Right renal cortex interstitium (tissue), 3 donors: ENCODE measurements at regions not wholly inside any gene's neighbourhood (a gene's known extent, or its start where the extent isn't known, plus 50 kb on each side); places are given as distances from the start of the nearest gene placed in this dataset.

Source experiments
- DNase-seq, 3 donors: peaks; one replicate each; pipeline ENCODE4 v3.0.0-alpha.2; 2013; ENCODE audit warnings: low read depth in 3 of 3, low spot score in 2 of 3

DNA sequence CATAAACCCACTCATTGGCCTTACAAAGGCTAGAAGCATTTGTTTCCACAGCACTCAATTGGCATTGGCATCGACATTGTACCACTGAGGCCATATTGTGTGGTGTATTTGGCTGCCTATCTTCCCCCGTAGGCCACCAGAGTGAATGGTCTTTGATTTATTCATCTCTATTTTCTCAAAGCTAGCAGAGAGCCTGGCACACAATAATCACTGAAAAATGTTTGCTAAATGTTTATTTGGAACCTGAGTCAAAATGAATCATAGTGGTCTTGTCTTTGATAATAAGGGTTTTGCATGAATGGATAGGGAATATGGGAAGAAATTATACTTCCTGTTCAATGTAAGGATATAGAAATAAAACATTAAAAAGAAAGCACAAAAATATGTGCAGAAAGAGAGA is 107.3 kb upstream of the SLC8A1 start:
- DNase-seq = no peak

DNA sequence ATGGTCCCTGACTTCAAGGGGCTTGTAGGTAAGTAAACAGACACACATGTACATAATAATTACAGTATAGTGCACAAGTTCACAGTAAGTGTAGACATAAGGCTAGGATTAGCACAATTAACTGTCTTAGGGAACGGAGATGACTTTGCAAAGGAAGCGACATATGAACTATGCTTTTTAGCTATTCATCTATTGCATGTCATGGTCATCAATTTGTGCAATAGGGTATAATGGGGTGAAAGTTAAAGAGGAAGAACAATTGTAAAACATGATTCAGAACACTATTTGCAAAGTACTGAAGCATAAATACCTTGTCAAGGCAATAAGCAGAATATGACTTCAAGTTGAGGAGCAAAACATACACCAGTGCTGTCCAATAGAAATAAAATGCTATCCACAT is 112.3 kb upstream of the SLC8A1 start:
- no peak for DNase-seq

DNA sequence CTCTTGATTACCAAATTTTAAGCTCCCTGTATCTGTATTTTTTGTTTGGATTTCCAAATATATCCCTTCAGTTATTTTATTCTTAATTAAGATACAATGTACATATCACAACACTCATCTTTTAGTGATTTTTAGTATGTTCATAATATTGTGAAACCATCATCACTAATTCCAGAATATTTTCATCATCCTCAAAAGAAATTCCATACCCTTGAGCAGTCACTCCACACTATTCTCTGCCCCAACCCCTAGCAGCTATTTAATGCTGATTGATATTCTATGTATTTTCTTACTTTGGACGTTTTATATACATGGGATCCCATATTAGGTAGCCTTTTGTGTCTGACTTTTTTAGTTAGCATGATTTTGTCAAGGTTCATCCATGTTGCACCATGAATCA is 127.4 kb upstream of the SLC8A1 start:
- DNase-seq = no peak

DNA sequence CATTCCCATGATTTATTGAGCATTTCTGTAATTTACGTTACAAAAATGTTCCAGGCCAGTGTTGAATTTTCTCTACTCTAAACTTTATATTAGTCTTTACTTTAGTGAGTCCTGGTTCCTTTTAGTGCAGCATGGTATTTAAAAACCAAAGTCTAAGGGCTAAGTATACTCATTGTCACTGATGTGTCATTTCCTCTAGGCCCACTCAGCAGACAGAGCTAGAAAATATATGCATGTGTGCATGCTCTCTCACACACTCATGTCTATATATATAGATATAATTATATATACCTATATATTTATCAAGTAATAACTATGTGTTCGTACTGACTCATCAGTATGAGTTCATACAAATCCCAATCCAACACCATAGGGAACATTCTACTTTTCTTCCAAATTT is 132.5 kb upstream of the SLC8A1 start:
- no peak for DNase-seq

DNA sequence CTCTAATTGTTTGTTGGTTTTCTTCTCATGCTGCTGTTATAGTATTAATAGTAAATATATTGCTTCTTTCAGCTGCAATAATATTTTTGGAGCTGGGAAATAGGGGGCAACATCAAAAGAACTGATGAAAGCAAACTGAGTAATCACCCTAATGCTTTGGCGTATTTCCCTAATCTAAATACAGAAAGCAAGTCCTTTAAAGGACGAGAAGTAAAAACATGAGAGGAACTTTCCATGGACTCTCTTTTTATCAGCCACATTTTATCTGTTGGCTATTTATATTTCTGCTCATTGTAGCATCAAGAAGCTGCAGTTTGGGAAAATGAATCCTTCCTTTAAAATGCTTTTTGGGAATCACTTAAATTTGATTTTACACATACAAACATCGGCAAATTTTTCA is 139.9 kb upstream of the SLC8A1 start:
- DNase-seq = no peak

DNA sequence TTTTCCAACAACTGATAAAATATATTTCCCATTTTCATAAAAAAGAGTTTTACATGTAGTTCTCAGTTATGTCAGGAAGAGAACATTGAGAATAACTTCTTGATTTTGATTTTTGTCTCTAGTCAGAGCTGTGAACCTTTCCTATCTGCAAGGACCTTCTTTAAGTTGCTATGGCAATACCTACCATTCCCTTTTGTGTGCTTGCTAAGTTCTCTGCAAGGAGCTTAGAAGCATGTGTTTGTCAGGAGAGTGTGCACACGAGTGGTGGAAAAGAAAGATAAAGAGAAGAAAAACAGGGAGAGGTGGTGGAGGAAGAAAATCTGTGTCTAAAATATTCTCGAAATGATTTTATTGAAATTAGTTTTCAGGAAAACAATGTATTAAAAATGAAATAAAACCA is 140.3 kb upstream of the SLC8A1 start:
- no peak for DNase-seq

DNA sequence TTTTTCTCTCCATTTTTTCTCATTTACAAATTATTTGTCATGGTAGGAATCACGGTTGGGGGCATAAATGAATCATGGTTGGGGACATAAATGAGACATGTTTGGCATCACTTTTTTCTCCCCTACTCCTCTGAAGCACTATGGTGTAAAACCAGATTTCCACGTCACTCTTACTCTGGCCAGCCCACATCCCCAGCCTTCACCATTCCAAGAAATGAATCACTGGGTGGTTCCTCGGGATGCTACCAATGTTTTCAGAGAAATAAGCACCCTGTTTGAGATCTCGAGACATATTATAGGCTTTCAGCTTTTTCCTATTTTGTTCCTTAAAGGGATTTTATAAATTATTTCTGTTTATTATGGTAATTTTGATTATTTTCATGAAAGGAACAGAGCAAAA is 155.0 kb upstream of the SLC8A1 start:
- DNase-seq = no peak

DNA sequence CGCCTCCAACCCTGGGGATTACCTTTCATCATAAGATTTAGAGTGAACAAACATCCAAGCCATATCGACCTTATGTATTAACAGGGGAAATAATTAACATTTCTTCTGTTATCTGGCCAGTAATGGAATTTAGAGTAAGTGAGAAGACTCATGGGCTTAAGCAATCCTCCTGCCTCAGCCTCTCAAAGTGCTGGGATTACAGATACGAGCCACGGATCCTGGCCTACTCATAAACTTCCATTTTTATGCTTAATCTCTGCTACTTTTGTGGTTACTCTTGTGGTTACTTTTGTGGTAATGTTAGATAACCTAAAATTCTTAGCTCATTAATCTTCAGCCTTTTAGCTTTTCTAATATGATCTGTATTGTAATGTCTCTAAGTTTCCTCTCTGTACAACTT is 159.3 kb upstream of the SLC8A1 start:
- DNase-seq = no peak

DNA sequence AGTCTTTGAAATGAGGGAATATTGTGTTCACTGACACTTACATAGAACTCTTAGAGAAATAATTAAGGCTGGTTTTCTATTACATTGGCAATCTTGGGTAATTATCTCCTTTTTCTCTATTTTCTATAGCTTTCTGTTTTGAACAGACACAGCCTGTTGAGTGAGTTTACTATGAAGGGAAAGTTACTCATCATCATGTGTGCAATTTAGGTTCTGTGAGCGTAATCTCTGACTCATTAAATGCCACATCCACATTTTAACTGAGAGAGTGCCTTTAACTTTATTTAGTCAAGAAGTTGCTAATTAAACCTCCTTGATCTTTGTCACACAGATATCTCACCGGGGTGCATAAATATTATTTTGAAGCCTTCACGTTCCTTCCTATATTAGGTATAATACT is 174.0 kb upstream of the SLC8A1 start:
- DNase-seq = no peak

DNA sequence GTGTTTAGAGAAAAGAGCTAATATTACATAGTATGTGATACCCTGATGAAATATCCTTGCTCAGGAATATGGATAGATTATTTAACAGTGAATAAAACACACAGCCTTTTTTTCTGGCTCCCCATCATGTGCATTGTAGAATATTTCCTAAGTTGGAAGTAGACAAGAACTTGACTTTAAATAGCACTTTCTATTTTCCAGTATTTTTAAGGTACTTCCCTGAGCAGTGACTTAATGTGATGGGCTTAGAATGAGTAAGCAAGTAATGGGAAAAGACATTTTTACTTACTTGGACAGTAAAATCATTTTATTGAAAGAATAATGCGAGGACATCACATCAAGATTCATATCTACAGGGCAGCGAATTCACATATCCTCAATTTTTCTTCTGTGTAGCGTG is 176.7 kb upstream of the SLC8A1 start:
- no peak for DNase-seq

DNA sequence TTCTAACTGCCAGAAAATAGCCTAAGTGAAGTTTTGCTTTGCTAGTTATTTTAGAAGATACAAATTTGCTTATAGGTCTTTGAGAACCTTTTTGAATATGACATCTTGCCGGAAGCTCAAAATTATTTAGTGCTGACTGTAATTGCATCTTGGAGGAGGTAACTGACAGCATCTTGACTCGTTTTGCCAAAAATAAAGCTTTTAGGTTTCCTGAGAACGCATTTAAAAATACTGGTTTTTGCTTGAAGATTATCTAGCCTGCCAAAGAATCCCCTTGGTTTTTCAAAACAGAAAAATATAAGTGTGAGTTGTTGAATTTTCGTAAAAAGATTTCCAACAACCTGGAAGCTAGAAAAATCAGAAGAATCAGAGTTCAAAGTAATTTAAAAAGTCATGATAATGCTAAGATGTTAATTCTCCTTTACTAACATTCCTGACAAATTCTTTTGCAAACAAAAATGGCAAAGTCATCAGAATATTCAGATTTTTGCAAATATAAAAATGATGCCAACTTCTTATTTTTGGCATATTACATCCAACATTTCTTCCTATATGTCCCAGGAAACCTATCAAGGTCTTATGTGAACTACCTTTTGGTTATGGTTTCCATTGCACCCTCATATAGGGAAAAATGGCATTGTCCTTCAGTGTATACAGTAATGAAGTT is 178.0 kb upstream of the SLC8A1 start:
- DNase-seq = no peak

DNA sequence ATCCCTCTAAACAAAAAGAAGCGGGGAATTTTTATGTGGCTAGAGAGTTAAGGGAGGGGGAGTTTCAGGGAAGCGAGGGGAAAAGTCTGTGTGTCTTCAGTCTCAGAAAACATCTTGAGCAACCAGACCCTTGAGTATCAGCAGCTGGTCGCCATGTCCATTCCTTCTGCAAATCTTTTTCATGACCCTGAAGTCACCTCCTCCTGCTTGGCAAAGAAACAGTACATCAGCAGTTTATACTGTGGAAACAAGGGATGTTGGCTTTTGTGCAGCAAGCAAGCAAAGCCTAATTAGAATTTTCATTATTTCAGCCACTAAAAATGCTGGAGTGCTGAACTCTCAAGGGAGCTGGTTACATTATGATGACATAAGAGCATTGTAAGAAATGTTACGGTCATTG is 187.4 kb upstream of the SLC8A1 start:
- peak in 2 of 3 donors; percentile 13 to 24 for DNase-seq

DNA sequence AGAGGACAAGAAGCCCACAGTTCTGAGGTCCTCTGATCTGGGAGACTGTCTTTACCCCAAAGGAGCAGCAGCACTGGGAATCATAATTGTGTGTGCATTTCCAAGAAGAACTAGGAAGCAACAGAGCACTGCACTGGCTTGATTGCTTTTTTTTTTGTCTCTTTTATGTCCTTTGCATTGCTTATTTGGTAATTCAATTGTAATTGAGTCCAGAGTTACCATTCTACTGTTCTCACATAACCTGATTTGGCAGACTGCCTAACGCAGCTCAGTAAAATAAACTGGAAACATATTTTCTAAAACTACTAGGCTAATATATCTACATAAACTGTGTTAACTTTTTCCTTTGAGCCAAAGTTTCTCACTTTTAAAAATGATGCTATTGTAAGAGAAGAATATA is 190.3 kb upstream of the SLC8A1 start:
- no peak for DNase-seq

DNA sequence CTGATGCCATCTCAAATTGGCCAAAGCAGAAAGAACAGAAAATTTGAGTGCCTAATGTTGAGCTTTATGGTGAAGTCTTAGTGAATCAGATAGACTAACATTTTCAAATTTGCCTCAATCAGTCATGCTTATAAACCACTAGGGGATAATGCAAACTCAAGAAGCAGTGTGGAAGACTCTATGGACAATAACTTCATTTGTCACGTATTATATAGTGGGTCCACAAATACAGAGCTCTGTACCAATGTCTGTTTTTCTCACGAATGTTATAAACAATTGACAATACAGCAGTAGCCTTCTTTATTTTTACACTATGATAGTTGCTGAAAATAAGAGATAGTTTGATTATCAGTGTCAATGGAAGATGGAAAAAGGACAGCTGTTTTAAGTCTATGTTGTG is 190.8 kb upstream of the SLC8A1 start:
- DNase-seq = no peak

DNA sequence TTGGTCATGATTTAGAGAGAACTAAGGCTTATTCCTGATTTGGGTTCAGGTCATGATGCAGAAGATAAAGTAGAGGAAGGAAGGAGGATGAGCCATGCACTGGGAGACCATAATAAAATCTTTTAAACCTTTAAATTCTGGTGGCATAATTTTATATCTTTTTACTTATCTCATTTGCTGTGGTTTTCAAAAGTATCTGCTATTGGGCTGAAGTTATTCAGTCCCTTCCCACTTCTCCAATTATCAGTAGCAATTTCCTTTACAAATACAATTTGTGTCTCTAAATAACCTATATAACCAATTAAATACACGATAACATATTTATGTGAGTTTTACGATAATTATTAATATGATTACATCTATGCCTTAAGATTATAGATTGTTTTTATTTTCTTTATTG is 194.8 kb upstream of the SLC8A1 start:
- no peak for DNase-seq

DNA sequence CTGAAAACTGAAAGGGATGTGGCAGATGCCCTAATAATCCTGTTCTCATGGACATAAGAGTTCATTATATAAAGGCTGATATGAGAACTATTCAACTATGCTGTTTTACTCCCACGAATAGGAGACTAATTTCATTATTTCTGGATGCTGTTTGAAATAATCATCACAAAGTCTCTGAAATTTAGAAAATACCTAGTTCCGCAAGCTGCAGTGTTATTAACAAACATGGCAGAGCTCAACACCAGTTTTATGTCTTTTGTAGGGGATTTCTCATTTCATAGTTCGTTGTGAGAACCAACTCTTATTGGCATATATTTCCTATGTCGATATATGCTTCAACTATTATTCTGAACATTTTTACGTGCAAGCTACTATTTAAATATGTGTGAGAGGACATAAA is 200.3 kb upstream of the SLC8A1 start:
- no peak for DNase-seq

DNA sequence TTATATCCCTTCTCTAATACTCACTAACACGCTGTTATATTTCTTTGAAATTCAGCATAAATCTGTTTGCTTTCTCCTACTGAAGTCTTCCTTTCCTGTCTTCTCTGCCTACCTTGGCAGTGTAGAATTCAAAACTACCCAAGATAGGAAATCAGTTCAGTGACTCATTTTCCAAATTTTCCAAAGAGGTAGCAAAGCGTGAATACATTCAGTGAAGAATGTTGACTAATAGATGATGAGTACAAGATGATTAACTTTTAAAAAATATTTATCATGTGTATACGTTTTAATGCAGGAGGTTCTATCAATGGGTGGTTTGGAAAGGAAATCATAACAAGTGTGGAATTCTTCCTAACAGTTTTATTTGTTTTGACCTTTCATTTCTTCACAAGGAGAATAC is 201.9 kb upstream of the SLC8A1 start:
- no peak for DNase-seq

DNA sequence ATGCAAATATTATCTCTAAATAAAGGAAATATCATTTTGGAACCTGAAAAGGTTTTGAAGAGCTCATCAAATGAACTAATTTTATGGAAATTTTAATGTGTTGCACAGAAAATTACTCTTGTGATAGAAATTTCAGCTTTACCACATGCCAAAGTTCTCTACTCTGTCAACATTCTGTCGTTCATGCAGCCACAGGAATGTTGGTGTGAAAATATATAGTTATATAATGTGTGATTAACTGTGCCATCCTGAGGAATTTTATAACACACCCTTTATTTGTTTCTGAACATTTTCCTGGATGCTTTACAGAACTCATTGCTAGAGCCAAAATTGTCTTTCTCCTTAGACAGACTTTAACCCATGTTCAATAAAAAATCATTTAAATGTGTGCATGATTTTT is 202.5 kb upstream of the SLC8A1 start:
- DNase-seq = no peak

DNA sequence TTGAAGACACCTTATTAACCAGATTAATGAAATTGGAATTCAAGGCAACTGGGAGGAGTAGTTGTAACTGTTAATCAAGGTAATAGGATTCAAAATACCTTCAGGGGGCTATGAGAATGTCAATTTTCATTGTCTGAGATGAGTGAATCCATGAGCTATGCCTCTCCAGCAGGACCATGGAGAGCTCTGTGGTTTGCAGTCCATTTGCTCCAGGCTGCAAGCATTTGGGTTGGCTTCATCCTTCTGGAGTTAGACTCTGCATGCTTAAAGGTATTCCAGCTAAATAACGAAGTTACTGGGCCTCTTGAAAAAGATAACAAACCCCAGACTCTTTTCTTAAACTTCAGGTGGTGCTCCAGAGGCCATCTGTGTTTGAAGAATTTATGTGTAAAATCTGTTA is 207.1 kb upstream of the SLC8A1 start:
- DNase-seq = peak in 1 of 3 donors; percentile 46

DNA sequence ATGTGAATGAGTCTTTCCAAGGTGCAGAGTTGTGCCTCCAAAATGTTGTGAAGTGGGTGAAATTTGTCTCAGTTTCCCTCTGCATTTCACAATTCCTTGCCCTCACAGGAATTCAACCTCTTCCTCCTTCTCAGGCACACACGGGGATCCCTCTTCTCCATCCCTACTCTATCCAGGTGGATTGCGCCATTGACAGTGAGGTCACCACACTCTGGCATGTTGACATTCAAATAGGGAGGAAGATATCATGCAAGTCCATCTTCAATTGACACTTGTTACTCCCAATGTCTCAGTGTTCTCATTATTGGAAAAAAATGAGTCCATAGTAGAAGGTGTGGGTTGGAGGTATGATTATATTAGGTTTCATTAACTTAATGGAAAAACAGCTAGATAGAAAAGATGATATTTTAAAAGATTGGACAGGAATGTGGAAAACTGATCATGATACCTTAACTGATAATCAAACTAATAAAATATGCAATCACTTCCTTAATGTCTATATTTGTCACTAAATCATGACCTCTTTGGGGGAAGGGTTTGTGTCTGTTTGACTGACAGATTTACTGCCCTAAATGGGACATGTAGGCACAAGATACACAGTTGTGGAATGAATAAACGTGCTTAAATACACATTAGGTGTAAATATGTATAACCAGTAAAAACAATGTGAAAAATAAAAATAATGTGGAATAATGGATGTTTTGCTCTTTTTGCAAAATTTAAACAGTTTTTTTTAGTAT is 213.8 kb upstream of the SLC8A1 start:
- DNase-seq = no peak

DNA sequence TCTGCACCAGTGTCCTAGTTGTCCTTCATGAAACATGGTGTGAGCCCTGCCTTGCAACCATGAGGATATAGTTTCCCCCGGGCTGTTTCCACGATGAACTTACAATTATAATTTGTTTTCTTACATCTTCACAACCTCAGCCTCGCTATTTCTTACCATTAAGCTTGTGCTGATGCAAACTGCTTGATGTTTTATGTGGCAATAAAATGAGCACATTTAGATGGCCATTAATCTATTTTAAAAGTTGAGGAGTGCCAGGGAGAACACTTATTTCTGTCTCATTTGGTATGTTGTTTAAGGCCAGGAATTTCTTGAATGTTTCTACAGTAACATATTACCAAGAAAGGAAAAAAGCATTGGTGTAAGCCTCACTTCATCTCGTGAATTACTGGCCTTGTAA is 214.5 kb upstream of the SLC8A1 start:
- DNase-seq = peak; percentile 39 to 64 (median 62)

DNA sequence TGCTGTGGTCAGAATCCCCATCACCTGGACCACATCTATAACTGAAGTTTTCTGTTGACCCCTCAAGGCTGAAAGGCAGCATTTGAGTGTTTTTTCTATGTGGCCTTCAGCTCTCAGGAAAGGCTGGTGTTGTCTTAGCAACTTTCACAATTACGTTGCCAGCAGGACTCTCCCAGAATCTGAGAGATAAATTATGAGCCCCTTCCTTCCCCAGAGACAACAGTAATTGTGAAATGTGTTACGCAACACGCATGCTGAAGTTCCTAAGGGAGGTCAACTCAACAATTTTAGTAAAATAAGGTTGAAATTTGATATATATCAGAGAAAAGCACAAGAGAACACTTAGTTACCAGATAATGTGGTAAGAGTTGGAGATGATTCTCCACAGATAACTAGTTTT is 216.5 kb upstream of the SLC8A1 start:
- no peak for DNase-seq
